K562 (cell line): ENCODE measurements at regions not wholly inside any gene's neighbourhood (a gene's known extent, or its start where the extent isn't known, plus 50 kb on each side); places are given as distances from the start of the nearest gene placed in this dataset.

Experiments
- ATAC-seq: fragments of 200-7000 bp; cut with Tn5 transposase; 3 replicates; pipeline ENCODE4 v1.9.1; 2020; ENCODE audit warnings: moderate library complexity
- BruUV-seq: library from RNA; stranded (reverse); fragments of 400-500 nt; replicated peaks from 2 replicates; lab custom pipeline; 2021; lab: Mats Ljungman, UMichigan
- CTCF ChIA-PET: fragments of 300-600 bp; formaldehyde crosslinking; extraction: SDS; loops from one replicate; lab custom pipeline; 2021; ENCODE audit warnings: low intra/inter-chr PET ratio; lab: Yijun Ruan, JAX
- POLR2A ChIA-PET: fragments of 300-600, 350-650 bp; sonication (Branson Sonifier 250); formaldehyde crosslinking; extraction: SDS; loops from one replicate; lab custom pipeline; 2021; ENCODE audit warnings: antibody characterized with exemption, inconsistent platforms; lab: Yijun Ruan, JAX
- DNase-seq, 4 experiments: peaks; one replicate each; pipeline versions ENCODE4 v3.0.0 to v3.0.0-alpha.2; 2011 to 2018; ENCODE audit warnings: low spot score in 3 of 4, mixed read lengths in 3 of 4; ENCODE audit errors: extremely low read depth in 1 of 4
- FAIRE-seq: peaks from 2 replicates; lab custom pipeline; 2011; peaks lifted over from hg19 to GRCh38; lab: Jason Lieb, UNC
- H2AFZ ChIP-seq: 2 replicates; pipeline ENCODE4 v1.6.0; 2011; ENCODE audit warnings: low read depth, low read length, control low read depth, inconsistent platforms
- H3K27ac ChIP-seq: fragments of 200-600 bp; 3 replicates; pipeline ENCODE4 v1.8.0; 2011; ENCODE audit warnings: low read depth, mild to moderate bottlenecking, control low read depth, inconsistent platforms, low read length, moderate library complexity, mixed read lengths; ENCODE audit errors: extremely low read depth
- H3K27me3 ChIP-seq, 2 experiments: fragments of 300-600 bp in 1 of 2; 2 replicates in 1 of 2; 3 replicates in 1 of 2; pipeline versions ENCODE4 v1.6.0 to v1.8.0; 2011; ENCODE audit warnings: inconsistent platforms in 2 of 2, low read length in 2 of 2, mild to moderate bottlenecking in 1 of 2, mixed read lengths in 1 of 2, moderate library complexity in 1 of 2; ENCODE audit not compliant: control insufficient read depth in 2 of 2, insufficient read depth in 2 of 2
- H3K36me3 ChIP-seq: fragments of 300-600 bp; 3 replicates; pipeline ENCODE4 v1.8.0; 2011; ENCODE audit warnings: mild to moderate bottlenecking, low read length, inconsistent platforms; ENCODE audit not compliant: control insufficient read depth, insufficient read depth
- H3K4me1 ChIP-seq, 2 experiments: fragments of 200-600 bp in 1 of 2; replicated peaks in 1 of 2; 2 replicates in 1 of 2; 3 replicates in 1 of 2; pipeline versions ENCODE4 v1.5.1 to v1.8.0; 2011; ENCODE audit warnings: inconsistent platforms in 2 of 2, low read length in 2 of 2, mild to moderate bottlenecking in 1 of 2, mixed read lengths in 1 of 2, moderate library complexity in 1 of 2; ENCODE audit not compliant: control insufficient read depth in 2 of 2, insufficient read depth in 2 of 2
- H3K4me2 ChIP-seq: 2 replicates; pipeline ENCODE4 v1.6.1; 2011; ENCODE audit warnings: low read length, control low read depth, inconsistent platforms, mixed read lengths; ENCODE audit not compliant: insufficient read depth
- H3K4me3 ChIP-seq: fragments of 200-600 bp; sonication (generic), shearing (Covaris generic); 2 replicates; pipeline ENCODE4 v1.5.1; 2016; ENCODE audit warnings: control low read depth, inconsistent platforms
- H3K79me2 ChIP-seq: fragments of 200-600 bp; 3 replicates; pipeline ENCODE4 v1.8.0; 2011; ENCODE audit warnings: low read length, inconsistent platforms; ENCODE audit not compliant: control insufficient read depth, insufficient read depth
- H3K9ac ChIP-seq, 2 experiments: 2 replicates each; pipeline versions ENCODE4 v1.6.0 to v1.6.1; 2011; ENCODE audit warnings: low read depth in 2 of 2, low read length in 2 of 2, control low read depth in 1 of 2, inconsistent platforms in 1 of 2, mild to moderate bottlenecking in 1 of 2, mixed read lengths in 1 of 2; ENCODE audit not compliant: insufficient read depth in 1 of 2
- H3K9me1 ChIP-seq: one replicate; pipeline ENCODE4 v1.6.0; 2011; ENCODE audit warnings: inconsistent platforms, mild to moderate bottlenecking, low read length, moderate library complexity; ENCODE audit not compliant: control insufficient read depth, insufficient read depth
- H3K9me3 ChIP-seq: replicated peaks from 2 replicates; pipeline ENCODE4 v1.5.1; 2011; ENCODE audit warnings: low read depth, low read length, inconsistent platforms; ENCODE audit not compliant: control insufficient read depth, insufficient read depth
- H4K20me1 ChIP-seq: replicated peaks from 2 replicates; pipeline ENCODE4 v1.6.1; 2011; ENCODE audit warnings: low read length, inconsistent platforms, mixed read lengths; ENCODE audit not compliant: control insufficient read depth, insufficient read depth
- CHD1 ChIP-seq: fragments of 200-600 bp; sonication (generic); IDR thresholded peaks from one replicate; pipeline ENCODE4 v1.6.1; 2012; ENCODE audit warnings: mild to moderate bottlenecking, moderate library complexity, low read length, inconsistent platforms
- GABPB1 ChIP-seq: sonication (generic); formaldehyde crosslinking; IDR thresholded peaks from 2 replicates; pipeline ENCODE4 v1.8.0; 2022; ENCODE audit warnings: mild to moderate bottlenecking, missing genetic modification reagents
- HNRNPLL ChIP-seq: fragments of 200-400 bp; formaldehyde crosslinking; IDR thresholded peaks from 2 replicates; pipeline ENCODE4 v1.6.1; 2017; ENCODE audit warnings: low read length, low read depth, mild to moderate bottlenecking; ENCODE audit not compliant: poor library complexity, severe bottlenecking
- KDM4B ChIP-seq, 2 experiments: fragments of 450-650 bp in 1 of 2; sonication (generic) in 1 of 2; IDR thresholded peaks; 2 replicates each; pipeline ENCODE4 v1.6.1; 2016 to 2017; ENCODE audit warnings: borderline replicate concordance in 2 of 2, antibody characterized with exemption in 1 of 2, low read depth in 1 of 2, mild to moderate bottlenecking in 1 of 2
- MEF2A ChIP-seq: IDR thresholded peaks from 2 replicates; pipeline ENCODE4 v1.6.1; 2011; ENCODE audit warnings: low read depth, mild to moderate bottlenecking, low read length, moderate library complexity; ENCODE audit not compliant: control insufficient read depth
- NCOA6 ChIP-seq: fragments of 450-650 bp; IDR thresholded peaks from 2 replicates; pipeline ENCODE4 v1.6.1; 2017; ENCODE audit warnings: mild to moderate bottlenecking
- whole genome bisulfite sequencing: fragments of 100-300 bp; shearing (Covaris generic); methylation state at CpG from one replicate; pipeline ENCODE4 v1.1.6; 2016; ENCODE audit warnings: low coverage, mixed read lengths; ENCODE audit not compliant: insufficient coverage; ENCODE audit errors: missing lambda C conversion rate; 5-methylcytosine and 5-hydroxymethylcytosine counted together
- in situ Hi-C: fragments of 300-500 bp; cut with MboI; formaldehyde crosslinking; loops from 4 replicates; pipeline ENCODE4 v1.15.0; 2018; ENCODE audit warnings: inconsistent platforms, mixed read lengths
- intact Hi-C: fragments of 100-400 bp; cut with micrococcal nuclease; formaldehyde crosslinking; loops from 2 replicates; pipeline ENCODE4 v1.14.2; 2022
- TF ChIP-seq, protein P1 (sequence below): fragments of 450-650 bp; formaldehyde crosslinking; conservative IDR thresholded peaks from 2 replicates; pipeline ENCODE4 v1.4.0; 2022; ENCODE audit warnings: mild to moderate bottlenecking, missing genetic modification characterization

DNA sequence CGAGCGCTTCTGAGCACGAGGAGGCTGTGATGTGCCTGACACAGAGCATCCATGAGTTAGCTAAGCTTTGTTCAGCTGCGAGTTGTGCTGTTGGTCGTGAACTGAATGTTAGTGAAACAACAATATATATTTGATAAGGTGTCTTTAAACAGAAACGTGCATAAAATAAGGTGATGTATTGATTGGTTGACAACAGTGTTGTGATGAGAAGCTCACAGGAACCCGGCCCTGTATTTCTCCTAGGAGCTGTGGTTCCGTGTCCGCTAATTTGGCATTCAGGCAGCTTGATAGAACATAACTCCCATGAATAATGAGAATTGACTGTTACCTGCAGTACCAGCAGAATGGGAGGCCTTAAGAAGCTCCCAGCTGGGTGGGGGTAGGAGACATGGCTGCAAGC is 146.4 kb upstream of the MYCN start:
- ATAC-seq (no peak), DNase-seq (no peak), FAIRE-seq (no peak)
- intact Hi-C loops, result no loop called here
- Histone ChIP-seq H3K9ac (no peak overlapping the region), H3K36me3 (no peaks in the 10 kb centered on the region), H3K9me1 (no peaks in the 10 kb centered on the region), H3K79me2 (no peaks in the 10 kb centered on the region), H3K4me2 (no peak overlapping the region), H2AFZ (no peak overlapping the region), H3K9me3 (no peaks in the 10 kb centered on the region), H3K27me3 (peaks cover 4 to 55% of the 10 kb centered on the region in 2 experiments; a peak in 3 of 5 replicates), H4K20me1 (no peaks in the 10 kb centered on the region), H3K27ac (no peak overlapping the region), H3K4me1 (no peaks in the 10 kb centered on the region), H3K4me3 (no peak overlapping the region)
- BruUV-seq, result no TSS peak
- ChIA-PET CTCF (interaction anchor here (0.6 kb wide), 1 partner anchor 156 kb away, joined by 3 read pairs; no protein-coding TSS in a partner anchor), POLR2A (interaction anchor here (0.7 to 1.4 kb wide), 6 partner anchors 8 to 38 kb away, joined by 3 to 4 read pairs (median 4); no protein-coding TSS in a partner anchor)
- 0% methylated on average over 9 of the region's 9 CpGs for WGBS
- TF ChIP-seq, protein P1, sequence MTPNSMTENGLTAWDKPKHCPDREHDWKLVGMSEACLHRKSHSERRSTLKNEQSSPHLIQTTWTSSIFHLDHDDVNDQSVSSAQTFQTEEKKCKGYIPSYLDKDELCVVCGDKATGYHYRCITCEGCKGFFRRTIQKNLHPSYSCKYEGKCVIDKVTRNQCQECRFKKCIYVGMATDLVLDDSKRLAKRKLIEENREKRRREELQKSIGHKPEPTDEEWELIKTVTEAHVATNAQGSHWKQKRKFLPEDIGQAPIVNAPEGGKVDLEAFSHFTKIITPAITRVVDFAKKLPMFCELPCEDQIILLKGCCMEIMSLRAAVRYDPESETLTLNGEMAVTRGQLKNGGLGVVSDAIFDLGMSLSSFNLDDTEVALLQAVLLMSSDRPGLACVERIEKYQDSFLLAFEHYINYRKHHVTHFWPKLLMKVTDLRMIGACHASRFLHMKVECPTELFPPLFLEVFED (CRISPR knock-in tag), result no peak
- no peak for TF ChIP-seq GABPB1 (CRISPR knock-in tag)
- no peak for TF ChIP-seq CHD1
- no peak for TF ChIP-seq KDM4B (IDR thresholded peaks at IDR 0.05; ENCODE audit: borderline replicate concordance in 2 of 2, low read depth in 1 of 2)
- TF ChIP-seq NCOA6, result no peak
- TF ChIP-seq MEF2A, result no peak
- TF ChIP-seq HNRNPLL, result no peak
- in situ Hi-C loops, result no loop called here
